A549 (cell line): ENCODE measurements at regions not wholly inside any gene's neighbourhood (a gene's known extent, or its start where the extent isn't known, plus 50 kb on each side); places are given as distances from the start of the nearest gene placed in this dataset.

Experiments
- ATAC-seq, 2 experiments: fragments of 200-7000 bp in 1 of 2; fragments of >200 bp in 1 of 2; cut with Nextera tagmentation in 1 of 2; cut with Tn5 transposase in 1 of 2; 3 replicates each; pipeline versions ENCODE4 v1.8.0 to v1.9.1; 2018 to 2020; ENCODE audit warnings: mild to moderate bottlenecking in 1 of 2, moderate library complexity in 1 of 2
- CTCF ChIA-PET: fragments of 300-600 bp; sonication (Branson Sonifier 250); formaldehyde crosslinking; extraction: SDS; loops from one replicate; lab custom pipeline; 2021; ENCODE audit warnings: antibody characterized with exemption, inconsistent platforms; lab: Yijun Ruan, JAX
- POLR2A ChIA-PET: fragments of 350-600 bp; formaldehyde crosslinking; extraction: SDS; loops from one replicate; lab custom pipeline; 2021; ENCODE audit warnings: antibody characterized with exemption, inconsistent platforms; lab: Yijun Ruan, JAX
- DNase-seq, 2 experiments: peaks; one replicate each; pipeline versions ENCODE4 v3.0.0 to v3.0.0-alpha.2; 2011 to 2016; ENCODE audit warnings: low read depth in 1 of 2, low spot score in 1 of 2
- FAIRE-seq: peaks from 2 replicates; lab custom pipeline; 2011; peaks lifted over from hg19 to GRCh38; lab: Jason Lieb, UNC
- H3K27ac ChIP-seq, 2 experiments: fragments of >200 bp; sonication (Bioruptor Twin); formaldehyde crosslinking; 3 replicates each; pipeline ENCODE4 v1.5.1; 2016 to 2017
- H3K4me1 ChIP-seq: fragments of >200 bp; sonication (Bioruptor Twin); formaldehyde crosslinking; 3 replicates; pipeline ENCODE4 v1.6.1; 2016
- H3K4me2 ChIP-seq: fragments of >200 bp; sonication (Bioruptor Twin); formaldehyde crosslinking; 3 replicates; pipeline ENCODE4 v1.6.1; 2016
- H3K4me3 ChIP-seq: fragments of >200 bp; sonication (Bioruptor Twin); formaldehyde crosslinking; 3 replicates; pipeline ENCODE4 v1.5.1; 2016
- H3K9me3 ChIP-seq: fragments of >200 bp; sonication (Bioruptor Twin); formaldehyde crosslinking; 3 replicates; pipeline ENCODE4 v1.6.1; 2016
- CBX8 ChIP-seq: fragments of 200-600 bp; sonication (generic); IDR thresholded peaks from 2 replicates; pipeline ENCODE4 v1.6.1; 2016
- CEBPB ChIP-seq, 2 experiments: fragments of >200 bp in 1 of 2; sonication (Bioruptor Twin) in 1 of 2; formaldehyde crosslinking in 1 of 2; IDR thresholded peaks; 2 replicates each; pipeline ENCODE4 v1.6.1; 2012 to 2016
- CHD2 ChIP-seq: fragments of 150-350 bp; IDR thresholded peaks from 2 replicates; pipeline ENCODE4 v1.6.1; 2014; ENCODE audit warnings: low read length; ENCODE audit not compliant: partially characterized antibody
- EHF ChIP-seq: fragments of 250-450 bp; sonication (Bioruptor Pico); IDR thresholded peaks from 2 replicates; pipeline ENCODE4 v1.5.0; 2020; ENCODE audit warnings: mild to moderate bottlenecking
- ESRRA ChIP-seq: fragments of 150-350 bp; IDR thresholded peaks from 2 replicates; pipeline ENCODE4 v1.6.1; 2014; ENCODE audit warnings: mild to moderate bottlenecking, low read length, borderline replicate concordance
- FOSL2 ChIP-seq, 2 experiments: fragments of 450-650 bp in 1 of 2; fragments of >200 bp in 1 of 2; sonication (Bioruptor Twin) in 1 of 2; formaldehyde crosslinking; IDR thresholded peaks; 2 replicates each; pipeline versions ENCODE4 v1.5.0 to v1.6.1; 2016 to 2020; ENCODE audit warnings: mild to moderate bottlenecking in 1 of 2, moderate library complexity in 1 of 2
- FOXS1 ChIP-seq: fragments of 250-450 bp; sonication (Bioruptor Pico); IDR thresholded peaks from 2 replicates; pipeline ENCODE4 v1.5.0; 2020; ENCODE audit warnings: mild to moderate bottlenecking, moderate library complexity
- HES2 ChIP-seq: fragments of >200 bp; sonication (Bioruptor Twin); formaldehyde crosslinking; IDR thresholded peaks from 2 replicates; pipeline ENCODE4 v1.6.1; 2016
- HEYL ChIP-seq: fragments of 250-450 bp; sonication (Bioruptor Pico); IDR thresholded peaks from 2 replicates; pipeline ENCODE4 v1.8.0; 2021; ENCODE audit warnings: mild to moderate bottlenecking, moderate library complexity
- HMGXB4 ChIP-seq: fragments of 250-450 bp; sonication (Bioruptor Pico); IDR thresholded peaks from 2 replicates; pipeline ENCODE4 v1.5.0; 2021; ENCODE audit warnings: mild to moderate bottlenecking, moderate library complexity, borderline replicate concordance
- JUN ChIP-seq, 2 experiments: fragments of >200 bp; sonication (Bioruptor Twin); formaldehyde crosslinking; IDR thresholded peaks; 2 replicates in 1 of 2; 3 replicates in 1 of 2; pipeline ENCODE4 v1.6.1; 2016 to 2017
- KDM5A ChIP-seq: fragments of 200-600 bp; sonication (generic); IDR thresholded peaks from 2 replicates; pipeline ENCODE4 v1.6.1; 2016; ENCODE audit warnings: antibody characterized with exemption, mild to moderate bottlenecking
- MAFK ChIP-seq: fragments of 450-650 bp; IDR thresholded peaks from 2 replicates; pipeline ENCODE4 v1.6.1; 2014; ENCODE audit not compliant: partially characterized antibody
- MAZ ChIP-seq: fragments of 150-350 bp; IDR thresholded peaks from 2 replicates; pipeline ENCODE4 v1.6.1; 2014; ENCODE audit warnings: antibody characterized with exemption, low read depth, low read length, borderline replicate concordance
- MYC ChIP-seq: IDR thresholded peaks from 2 replicates; pipeline ENCODE4 v1.6.1; 2012; ENCODE audit warnings: mild to moderate bottlenecking, inconsistent platforms, low read length, improper control_type of control experiment, borderline replicate concordance
- NPAS2 ChIP-seq: fragments of 250-450 bp; sonication (Bioruptor Pico); IDR thresholded peaks from 2 replicates; pipeline ENCODE4 v1.8.0; 2022; ENCODE audit warnings: mild to moderate bottlenecking, moderate library complexity, borderline replicate concordance
- POLR2A ChIP-seq: IDR thresholded peaks from 2 replicates; pipeline ENCODE4 v1.6.1; 2012; ENCODE audit warnings: mild to moderate bottlenecking, low read length
- POLR2AphosphoS2 ChIP-seq: conservative IDR thresholded peaks from 2 replicates; pipeline ENCODE4 v1.6.1; 2012; ENCODE audit warnings: low read length, improper control_type of control experiment, inconsistent platforms
- ZFP36 ChIP-seq: fragments of 450-650 bp; IDR thresholded peaks from 2 replicates; pipeline ENCODE4 v1.6.1; 2014; ENCODE audit warnings: borderline replicate concordance; ENCODE audit not compliant: partially characterized antibody
- ZSCAN20 ChIP-seq: fragments of 250-450 bp; sonication (Bioruptor Pico); IDR thresholded peaks from 2 replicates; pipeline ENCODE4 v1.8.0; 2022; ENCODE audit warnings: mild to moderate bottlenecking, moderate library complexity
- WGBS: methylation state at CpG from one replicate; pipeline ENCODE4 v1.1.6; 2017; ENCODE audit errors: missing lambda C conversion rate; 5-methylcytosine and 5-hydroxymethylcytosine counted together
- TF ChIP-seq, protein P1 (sequence below): fragments of 450-650 bp; IDR thresholded peaks from 2 replicates; pipeline ENCODE4 v1.6.1; 2014; ENCODE audit warnings: antibody characterized with exemption

GRCh38 chr2:185892484-185892883 is 153.9 kb downstream of the FSIP2 start:
- no peak for TF ChIP-seq MAZ
- no peak for TF ChIP-seq POLR2A
- no peak for TF ChIP-seq HMGXB4 (CRISPR knock-in tag)
- TF ChIP-seq POLR2AphosphoS2, result no peak
- TF ChIP-seq ZSCAN20 (CRISPR knock-in tag), result no peak
- TF ChIP-seq MYC, result no peak
- TF ChIP-seq, protein P1, sequence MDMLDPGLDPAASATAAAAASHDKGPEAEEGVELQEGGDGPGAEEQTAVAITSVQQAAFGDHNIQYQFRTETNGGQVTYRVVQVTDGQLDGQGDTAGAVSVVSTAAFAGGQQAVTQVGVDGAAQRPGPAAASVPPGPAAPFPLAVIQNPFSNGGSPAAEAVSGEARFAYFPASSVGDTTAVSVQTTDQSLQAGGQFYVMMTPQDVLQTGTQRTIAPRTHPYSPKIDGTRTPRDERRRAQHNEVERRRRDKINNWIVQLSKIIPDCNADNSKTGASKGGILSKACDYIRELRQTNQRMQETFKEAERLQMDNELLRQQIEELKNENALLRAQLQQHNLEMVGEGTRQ, result no peak
- TF ChIP-seq ZFP36, result no peak
- TF ChIP-seq ESRRA, result no peak
- TF ChIP-seq MAFK, result no peak
- no peak for TF ChIP-seq CHD2
- no peak for TF ChIP-seq FOSL2 (IDR thresholded peaks at IDR 0.05)
- TF ChIP-seq FOSL2 (CRISPR knock-in tag; IDR thresholded peaks at IDR 0.05), result no peak
- no peak for TF ChIP-seq HEYL (CRISPR knock-in tag)
- TF ChIP-seq FOXS1 (CRISPR knock-in tag), result no peak
- TF ChIP-seq CBX8, result no peak
- ChIA-PET CTCF (no interaction called here), POLR2A (no interaction called here)
- no peaks in the 10 kb centered on the region for H3K9me3 ChIP-seq
- no peak overlapping the region for H3K4me3 ChIP-seq
- no peaks in the 10 kb centered on the region for H3K4me1 ChIP-seq
- DNase-seq (no peak), FAIRE-seq (no peak), ATAC-seq (no peak)
- H3K27ac ChIP-seq, result no peak overlapping the region
- WGBS, result 21% methylated on average over 1 of the region's 1 CpG
- no peak overlapping the region for H3K4me2 ChIP-seq

DNA sequence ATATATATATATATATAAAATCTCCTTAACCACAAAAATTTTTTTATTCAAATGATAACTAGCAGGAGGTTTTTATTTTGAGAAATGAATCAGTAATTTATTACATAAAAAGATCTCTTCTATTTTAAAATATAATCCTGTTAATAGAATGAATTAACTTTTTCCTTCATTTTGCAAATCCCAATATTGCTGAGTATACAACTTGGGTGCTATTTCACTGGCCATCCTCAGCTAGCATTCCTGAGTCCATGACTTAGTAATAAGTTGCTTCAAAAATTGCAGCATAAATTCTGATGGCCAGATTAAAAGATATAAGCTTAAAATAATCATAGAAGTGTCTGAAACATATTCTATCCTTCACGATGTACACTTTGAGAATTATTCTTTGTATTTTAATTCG is 155.6 kb downstream of the FSIP2 start:
- ChIA-PET POLR2A (no interaction called here), CTCF (no interaction called here)
- DNase-seq (no peak), ATAC-seq (no peak), FAIRE-seq (no peak)
- TF ChIP-seq ZSCAN20 (CRISPR knock-in tag) (no peak), JUN (IDR thresholded peaks at IDR 0.05) (no peak), CEBPB (IDR thresholded peaks at IDR 0.05) (no peak), EHF (CRISPR knock-in tag) (no peak)
- WGBS, result 22% methylated on average over 2 of the region's 2 CpGs
- no peak overlapping the region for H3K4me3 ChIP-seq
- H3K27ac ChIP-seq, result no peak overlapping the region
- H3K4me1 ChIP-seq, result no peaks in the 10 kb centered on the region
- H3K9me3 ChIP-seq, result no peaks in the 10 kb centered on the region
- no peak overlapping the region for H3K4me2 ChIP-seq

GRCh38 chr2:185895828-185896693 is 157.5 kb downstream of the FSIP2 start:
- no peak overlapping the region for H3K4me2 ChIP-seq
- no peaks in the 10 kb centered on the region for H3K9me3 ChIP-seq
- no peaks in the 10 kb centered on the region for H3K4me1 ChIP-seq
- FAIRE-seq (no peak), ATAC-seq (no peak), DNase-seq (no peak)
- no peak overlapping the region for H3K4me3 ChIP-seq
- POLR2A ChIA-PET, result no interaction called here
- TF ChIP-seq NPAS2 (CRISPR knock-in tag) (no peak), HEYL (CRISPR knock-in tag) (no peak), ZFP36 (no peak), HES2 (no peak), FOSL2 (IDR thresholded peaks at IDR 0.05) (no peak), FOSL2 (CRISPR knock-in tag; IDR thresholded peaks at IDR 0.05) (no peak), KDM5A (no peak)
- TF ChIP-seq, protein P1, result no peak
- CTCF ChIA-PET, result no interaction called here
- H3K27ac ChIP-seq, result no peak overlapping the region
- WGBS, result 17% methylated on average over 5 of the region's 5 CpGs
